SK-N-SH treated with all-trans-retinoic acid at 6 μM for 48 hours (cell line): ENCODE measurements at regions not wholly inside any gene's neighbourhood (a gene's known extent, or its start where the extent isn't known, plus 50 kb on each side); places are given as distances from the start of the nearest gene placed in this dataset.

ENCODE experiments used
- ATAC-seq: fragments of 200-7000 bp; cut with Tn5 transposase; 3 replicates; pipeline ENCODE4 v1.9.1; 2020; ENCODE audit warnings: mild to moderate bottlenecking, moderate library complexity
- ARNTL ChIP-seq: fragments of 450-650 bp; formaldehyde crosslinking; IDR thresholded peaks from 2 replicates; pipeline ENCODE4 v1.5.0; 2020; ENCODE audit warnings: low read depth, mild to moderate bottlenecking, moderate library complexity, borderline replicate concordance
- BACH2 ChIP-seq: fragments of 250-450 bp; sonication (Bioruptor Pico); IDR thresholded peaks from 2 replicates; pipeline ENCODE4 v1.9.0; 2021; ENCODE audit warnings: mild to moderate bottlenecking, borderline replicate concordance
- CSDC2 ChIP-seq: fragments of 250-450 bp; sonication (Bioruptor Pico); IDR thresholded peaks from 2 replicates; pipeline ENCODE4 v1.5.0; 2020; ENCODE audit warnings: mild to moderate bottlenecking, moderate library complexity
- ESRRG ChIP-seq: fragments of 250-450 bp; sonication (Bioruptor Pico); IDR thresholded peaks from 2 replicates; pipeline ENCODE4 v1.6.1; 2021; ENCODE audit warnings: mild to moderate bottlenecking
- GLIS3 ChIP-seq: fragments of 250-450 bp; sonication (Bioruptor Pico); IDR thresholded peaks from 2 replicates; pipeline ENCODE4 v1.5.0; 2020; ENCODE audit warnings: mild to moderate bottlenecking, moderate library complexity
- ISL1 ChIP-seq: fragments of 250-450 bp; sonication (Bioruptor Pico); IDR thresholded peaks from 2 replicates; pipeline ENCODE4 v2.1.2; 2022; ENCODE audit warnings: mild to moderate bottlenecking, moderate library complexity
- OSR1 ChIP-seq: fragments of 250-450 bp; sonication (Bioruptor Pico); IDR thresholded peaks from 2 replicates; pipeline ENCODE4 v1.8.0; 2022; ENCODE audit warnings: moderate library complexity, mild to moderate bottlenecking, inconsistent platforms
- RARB ChIP-seq: fragments of 250-450 bp; sonication (Bioruptor Pico); IDR thresholded peaks from 2 replicates; pipeline ENCODE4 v1.8.0; 2021; ENCODE audit warnings: mild to moderate bottlenecking, moderate library complexity
- SNAI2 ChIP-seq: fragments of 250-450 bp; sonication (Bioruptor Pico); IDR thresholded peaks from 2 replicates; pipeline ENCODE4 v1.5.0; 2020; ENCODE audit warnings: mild to moderate bottlenecking, moderate library complexity
- TOX ChIP-seq: fragments of 250-450 bp; sonication (Bioruptor Pico); IDR thresholded peaks from 2 replicates; pipeline ENCODE4 v1.8.0; 2021; ENCODE audit warnings: mild to moderate bottlenecking, moderate library complexity, borderline replicate concordance
- ZC3H10 ChIP-seq: fragments of 250-450 bp; sonication (Bioruptor Pico); IDR thresholded peaks from 2 replicates; pipeline ENCODE4 v1.5.1; 2021; ENCODE audit warnings: mild to moderate bottlenecking, moderate library complexity
- ZFP3 ChIP-seq: fragments of 250-450 bp; sonication (Bioruptor Pico); IDR thresholded peaks from 2 replicates; pipeline ENCODE4 v1.5.0; 2020; ENCODE audit warnings: mild to moderate bottlenecking, moderate library complexity
- ZFP30 ChIP-seq: fragments of 450-650 bp; formaldehyde crosslinking; IDR thresholded peaks from 2 replicates; pipeline ENCODE4 v1.5.0; 2022; ENCODE audit warnings: mild to moderate bottlenecking, moderate library complexity
- ZNF565 ChIP-seq: fragments of 450-650 bp; formaldehyde crosslinking; conservative IDR thresholded peaks from 2 replicates; pipeline ENCODE4 v1.5.0; 2020; ENCODE audit warnings: low read depth, mild to moderate bottlenecking, moderate library complexity
- ZNF70 ChIP-seq: fragments of 450-650 bp; formaldehyde crosslinking; IDR thresholded peaks from 2 replicates; pipeline ENCODE4 v1.5.0; 2020; ENCODE audit warnings: mild to moderate bottlenecking, moderate library complexity
- ZNF8 ChIP-seq: fragments of 450-650 bp; formaldehyde crosslinking; IDR thresholded peaks from 2 replicates; pipeline ENCODE4 v1.5.0; 2020; ENCODE audit warnings: mild to moderate bottlenecking, moderate library complexity
- TF ChIP-seq, protein P1 (sequence below): fragments of 250-450 bp; sonication (Bioruptor Pico); IDR thresholded peaks from 2 replicates; pipeline ENCODE4 v1.8.0; 2020; ENCODE audit warnings: mild to moderate bottlenecking, moderate library complexity, borderline replicate concordance
- TF ChIP-seq, protein P2 (sequence below): fragments of 250-450 bp; sonication (Bioruptor Pico); IDR thresholded peaks from 2 replicates; pipeline ENCODE4 v1.8.0; 2021; ENCODE audit warnings: low read depth, mild to moderate bottlenecking, moderate library complexity, borderline replicate concordance

DNA sequence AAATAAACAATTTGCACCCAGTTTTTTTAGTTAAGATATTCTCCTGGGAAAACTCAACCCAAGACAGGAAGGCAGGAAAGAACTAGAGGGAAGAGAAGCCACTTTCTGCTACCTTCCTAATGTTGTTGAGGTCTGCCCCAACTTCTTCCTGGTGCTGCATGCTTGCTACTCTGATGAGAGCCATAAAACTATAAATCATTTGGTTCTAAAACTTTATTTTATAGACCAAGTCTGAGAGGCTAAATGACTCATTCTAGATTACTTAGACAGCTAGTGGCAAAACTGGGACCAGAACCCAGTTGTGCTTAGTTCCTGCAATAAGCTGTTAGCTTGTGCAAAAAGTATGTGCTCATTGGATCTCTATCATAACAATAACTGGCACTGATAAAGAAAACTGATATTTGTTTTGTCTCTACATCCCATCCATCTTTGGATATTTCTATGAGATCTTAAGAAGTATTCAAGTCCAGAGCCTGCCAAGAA lies 344.9 kb upstream of the SLC14A2 start:
- no peak for TF ChIP-seq ZNF70
- TF ChIP-seq, protein P1, sequence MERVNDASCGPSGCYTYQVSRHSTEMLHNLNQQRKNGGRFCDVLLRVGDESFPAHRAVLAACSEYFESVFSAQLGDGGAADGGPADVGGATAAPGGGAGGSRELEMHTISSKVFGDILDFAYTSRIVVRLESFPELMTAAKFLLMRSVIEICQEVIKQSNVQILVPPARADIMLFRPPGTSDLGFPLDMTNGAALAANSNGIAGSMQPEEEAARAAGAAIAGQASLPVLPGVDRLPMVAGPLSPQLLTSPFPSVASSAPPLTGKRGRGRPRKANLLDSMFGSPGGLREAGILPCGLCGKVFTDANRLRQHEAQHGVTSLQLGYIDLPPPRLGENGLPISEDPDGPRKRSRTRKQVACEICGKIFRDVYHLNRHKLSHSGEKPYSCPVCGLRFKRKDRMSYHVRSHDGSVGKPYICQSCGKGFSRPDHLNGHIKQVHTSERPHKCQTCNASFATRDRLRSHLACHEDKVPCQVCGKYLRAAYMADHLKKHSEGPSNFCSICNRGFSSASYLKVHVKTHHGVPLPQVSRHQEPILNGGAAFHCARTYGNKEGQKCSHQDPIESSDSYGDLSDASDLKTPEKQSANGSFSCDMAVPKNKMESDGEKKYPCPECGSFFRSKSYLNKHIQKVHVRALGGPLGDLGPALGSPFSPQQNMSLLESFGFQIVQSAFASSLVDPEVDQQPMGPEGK = no peak
- no peak for ATAC-seq

DNA sequence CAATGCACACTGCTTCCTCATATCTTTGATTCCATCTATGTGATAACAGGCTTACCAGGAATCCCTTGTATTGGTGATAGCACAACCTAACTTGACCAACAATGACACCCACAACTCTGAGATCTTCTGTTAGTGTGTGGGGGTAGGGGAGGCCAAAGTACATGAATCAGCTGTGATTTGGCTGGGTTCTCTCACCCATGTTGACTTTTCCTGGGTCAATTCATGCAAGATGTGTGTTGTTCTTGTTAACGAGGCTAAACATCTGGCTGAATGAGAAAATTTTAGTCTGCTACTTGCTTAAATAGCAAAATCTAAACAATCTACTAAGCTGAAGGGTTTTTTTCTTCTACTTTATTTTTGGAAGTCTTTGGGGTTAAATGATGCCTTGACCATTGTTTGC lies 341.2 kb upstream of the SLC14A2 start:
- ATAC-seq = no peak
- TF ChIP-seq ZFP30 (CRISPR knock-in tag) (no peak), ISL1 (no peak), ZNF70 (no peak), ESRRG (CRISPR knock-in tag) (no peak), BACH2 (CRISPR knock-in tag) (no peak), GLIS3 (CRISPR knock-in tag) (no peak)

DNA sequence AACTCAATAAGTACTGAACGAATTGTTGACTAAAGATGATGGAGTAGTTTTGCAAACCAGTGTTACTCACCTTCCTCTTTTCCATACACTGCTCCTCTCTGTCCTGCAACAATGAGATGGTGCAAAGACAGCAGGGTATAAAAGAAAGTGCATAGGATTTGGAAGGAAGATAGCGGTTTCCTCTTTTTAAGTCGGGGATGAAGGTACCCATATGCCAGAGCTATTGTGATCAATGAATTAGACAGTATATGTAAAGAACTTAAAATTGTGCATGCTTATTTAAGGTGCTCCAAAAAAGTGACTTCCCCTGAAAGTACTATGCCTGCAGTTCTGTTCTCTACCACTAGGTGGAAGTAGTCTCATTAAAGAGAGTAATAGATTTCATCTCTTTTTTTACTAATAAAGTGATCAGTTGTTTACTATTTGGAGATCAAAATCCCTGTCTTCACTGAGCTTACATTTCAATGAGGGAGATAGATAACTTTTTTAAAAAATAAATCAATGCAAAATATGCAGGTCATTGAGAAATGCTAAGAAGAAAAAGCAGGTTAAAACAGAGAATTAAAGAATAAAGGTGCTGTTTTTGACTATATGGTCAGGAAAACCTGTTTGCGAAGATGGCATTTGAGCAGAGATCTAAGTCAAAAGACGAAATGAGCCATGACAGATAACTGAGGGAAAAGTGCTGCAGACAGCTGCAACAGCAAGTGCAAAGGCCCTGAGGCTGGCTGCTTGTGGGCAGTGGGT lies 339.7 kb upstream of the SLC14A2 start:
- TF ChIP-seq GLIS3 (CRISPR knock-in tag) (no peak), ZFP3 (no peak), ARNTL (CRISPR knock-in tag) (no peak), ZNF8 (no peak), ZNF565 (no peak), RARB (CRISPR knock-in tag) (no peak), ZC3H10 (no peak), ZNF70 (no peak), TOX (CRISPR knock-in tag) (no peak)
- TF ChIP-seq, all 23 proteins: peak for 0
- no peak for ATAC-seq

DNA sequence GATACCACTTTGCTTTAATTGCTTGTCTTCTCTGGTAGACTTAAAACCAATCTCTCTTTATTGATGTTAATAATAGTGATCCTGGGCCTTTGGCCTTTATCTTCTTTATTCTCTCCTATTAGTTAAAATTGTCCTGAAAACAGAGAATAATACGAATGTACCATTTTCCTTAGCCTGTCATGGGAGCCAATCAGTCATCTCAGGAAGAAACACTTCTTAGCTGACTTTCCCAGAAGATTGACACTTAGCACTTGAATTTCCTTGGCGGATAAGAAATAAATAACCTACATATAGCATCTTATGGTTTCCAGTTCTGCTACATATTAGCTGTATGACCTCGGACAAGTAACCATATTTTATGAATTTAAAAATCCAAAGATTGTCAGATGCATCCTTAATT lies 338.4 kb upstream of the SLC14A2 start:
- no peak for TF ChIP-seq OSR1 (CRISPR knock-in tag)
- TF ChIP-seq ZFP3 = no peak
- TF ChIP-seq, protein P1 = no peak
- no peak for TF ChIP-seq SNAI2
- no peak for TF ChIP-seq ZC3H10
- TF ChIP-seq, protein P2, sequence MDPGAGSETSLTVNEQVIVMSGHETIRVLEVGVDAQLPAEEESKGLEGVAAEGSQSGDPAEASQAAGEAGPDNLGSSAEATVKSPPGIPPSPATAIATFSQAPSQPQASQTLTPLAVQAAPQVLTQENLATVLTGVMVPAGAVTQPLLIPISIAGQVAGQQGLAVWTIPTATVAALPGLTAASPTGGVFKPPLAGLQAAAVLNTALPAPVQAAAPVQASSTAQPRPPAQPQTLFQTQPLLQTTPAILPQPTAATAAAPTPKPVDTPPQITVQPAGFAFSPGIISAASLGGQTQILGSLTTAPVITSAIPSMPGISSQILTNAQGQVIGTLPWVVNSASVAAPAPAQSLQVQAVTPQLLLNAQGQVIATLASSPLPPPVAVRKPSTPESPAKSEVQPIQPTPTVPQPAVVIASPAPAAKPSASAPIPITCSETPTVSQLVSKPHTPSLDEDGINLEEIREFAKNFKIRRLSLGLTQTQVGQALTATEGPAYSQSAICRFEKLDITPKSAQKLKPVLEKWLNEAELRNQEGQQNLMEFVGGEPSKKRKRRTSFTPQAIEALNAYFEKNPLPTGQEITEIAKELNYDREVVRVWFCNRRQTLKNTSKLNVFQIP (CRISPR knock-in tag) = no peak
- no peak for TF ChIP-seq ESRRG (CRISPR knock-in tag)
- no peak for TF ChIP-seq CSDC2 (CRISPR knock-in tag)
- ATAC-seq = no peak

DNA sequence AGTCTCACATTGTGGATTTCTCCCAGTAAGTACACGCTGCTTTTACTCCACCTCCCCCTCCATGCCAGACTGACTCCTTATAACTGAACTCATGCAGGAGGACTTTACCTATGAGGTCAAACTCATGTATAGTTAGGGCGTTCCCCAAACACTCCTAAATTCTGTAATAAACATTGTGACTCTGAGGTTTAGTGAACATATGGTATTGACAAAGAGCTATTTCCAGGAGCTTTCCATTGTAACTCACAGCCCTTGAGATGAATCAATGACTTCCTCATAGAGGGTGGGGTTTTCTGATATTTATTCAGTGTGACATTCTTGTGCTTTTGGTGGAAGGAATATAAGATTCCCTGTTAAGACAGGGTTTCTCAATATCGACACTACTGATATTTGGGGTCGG lies 337.4 kb upstream of the SLC14A2 start:
- TF ChIP-seq, protein P1 = no peak
- no peak for TF ChIP-seq ZFP3
- no peak for TF ChIP-seq ZFP30 (CRISPR knock-in tag)
- no peak for TF ChIP-seq ESRRG (CRISPR knock-in tag)
- no peak for ATAC-seq
